ENCODE measurements at regions not wholly inside any gene's neighbourhood (a gene's known extent, or its start where the extent isn't known, plus 50 kb on each side); places are given as distances from the start of the nearest gene placed in this dataset.

- DNase-seq (ENCODE audit: low spot score) = no peak
These were observed 179.4 kb downstream of the IRS1 start for GRCh38 chr2:226620176-226620575.

- no peak for DNase-seq (ENCODE audit: low spot score)
These were observed 179.9 kb downstream of the IRS1 start for GRCh38 chr2:226619707-226620106.

- no peak for DNase-seq (ENCODE audit: low spot score)
These were observed 180.6 kb downstream of the IRS1 start for GRCh38 chr2:226618875-226619605.

- no peak for DNase-seq (ENCODE audit: low spot score)
These were observed 181.1 kb downstream of the IRS1 start for GRCh38 chr2:226618544-226618874.

- no peak for DNase-seq (ENCODE audit: low spot score)
These were observed 183.7 kb downstream of the IRS1 start for GRCh38 chr2:226615891-226616290.

- no peak for DNase-seq (ENCODE audit: low spot score)
These were observed 187.7 kb downstream of the IRS1 start for GRCh38 chr2:226611944-226612318.

GRCh38 chr2:226611196-226611943 lies 188.2 kb downstream of the IRS1 start:
- DNase-seq (ENCODE audit: low spot score) = no peak

GRCh38 chr2:226609366-226609765 lies 190.3 kb downstream of the IRS1 start:
- no peak for DNase-seq (ENCODE audit: low spot score)

GRCh38 chr2:226608451-226608850 lies 191.2 kb downstream of the IRS1 start:
- DNase-seq (ENCODE audit: low spot score) = no peak

- DNase-seq (ENCODE audit: low spot score) = no peak
These were observed 192.2 kb downstream of the IRS1 start for GRCh38 chr2:226607379-226607778.

- DNase-seq (ENCODE audit: low spot score) = no peak
These were observed 194.0 kb downstream of the IRS1 start for GRCh38 chr2:226605642-226606041.

GRCh38 chr2:226603606-226604005 lies 196.0 kb downstream of the IRS1 start:
- DNase-seq (ENCODE audit: low spot score) = no peak

- DNase-seq (ENCODE audit: low spot score) = no peak
These were observed 197.5 kb downstream of the IRS1 start for GRCh38 chr2:226601881-226602662.

- peak; percentile 62 for DNase-seq (ENCODE audit: low spot score)
These were observed 198.8 kb downstream of the IRS1 start for GRCh38 chr2:226600802-226601201.

- no peak for DNase-seq (ENCODE audit: low spot score)
These were observed 199.4 kb downstream of the IRS1 start for GRCh38 chr2:226600184-226600583.

GRCh38 chr2:226589043-226589442 lies 210.6 kb downstream of the IRS1 start:
- no peak for DNase-seq (ENCODE audit: low spot score)

- no peak for DNase-seq (ENCODE audit: low spot score)
These were observed 214.5 kb downstream of the IRS1 start for GRCh38 chr2:226585130-226585561.

GRCh38 chr2:226584518-226585055 lies 215.0 kb downstream of the IRS1 start:
- DNase-seq (ENCODE audit: low spot score) = no peak

- no peak for DNase-seq (ENCODE audit: low spot score)
These were observed 215.9 kb downstream of the IRS1 start for GRCh38 chr2:226583715-226584114.

GRCh38 chr2:226581661-226582060 lies 218.0 kb downstream of the IRS1 start:
- no peak for DNase-seq (ENCODE audit: low spot score)

- DNase-seq (ENCODE audit: low spot score) = peak; percentile 17
These were observed 218.6 kb downstream of the IRS1 start for GRCh38 chr2:226581004-226581403.

- no peak for DNase-seq (ENCODE audit: low spot score)
These were observed 219.2 kb downstream of the IRS1 start for GRCh38 chr2:226580403-226580802.
